Uterus (tissue), 2 donors: ENCODE measurements at regions not wholly inside any gene's neighbourhood (a gene's known extent, or its start where the extent isn't known, plus 50 kb on each side); places are given as distances from the start of the nearest gene placed in this dataset.

ENCODE experiments used
- POLR2A ChIP-seq, 2 donors: fragments of 450-650 bp; IDR thresholded peaks; one replicate each; pipeline ENCODE4 v1.6.1; 2016; ENCODE audit warnings: antibody characterized with exemption in 2 of 2, mild to moderate bottlenecking in 1 of 2, moderate library complexity in 1 of 2
- TF ChIP-seq, protein P1 (sequence below), 4 experiments: fragments of 200-600 bp in 2 of 4; fragments of 450-650 bp in 2 of 4; sonication (generic) in 2 of 4; IDR thresholded peaks; one replicate each; pipeline ENCODE4 v1.5.1; 2016 to 2019; ENCODE audit warnings: antibody characterized with exemption in 4 of 4, mild to moderate bottlenecking in 2 of 4, moderate library complexity in 1 of 4

DNA sequence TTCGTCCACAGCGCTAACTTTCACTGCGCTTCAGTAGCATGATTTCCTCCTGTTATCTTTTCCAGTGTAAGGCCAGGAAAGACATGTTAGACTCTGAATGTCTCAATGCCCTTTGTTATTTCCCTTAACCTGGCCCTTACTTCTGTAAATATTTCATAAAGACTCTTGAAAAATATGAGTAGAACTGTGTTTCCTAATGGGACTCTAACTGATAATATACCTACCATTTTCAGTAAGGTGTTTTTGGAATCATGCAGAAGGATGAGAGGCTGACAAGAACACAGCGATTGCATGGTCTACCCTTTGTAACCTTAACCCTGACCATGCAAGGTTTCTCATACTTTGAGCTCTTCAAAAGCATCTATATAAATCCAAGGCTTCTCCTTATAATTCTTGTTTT lies 550.1 kb downstream of the SLITRK6 start:
- TF ChIP-seq, protein P1, sequence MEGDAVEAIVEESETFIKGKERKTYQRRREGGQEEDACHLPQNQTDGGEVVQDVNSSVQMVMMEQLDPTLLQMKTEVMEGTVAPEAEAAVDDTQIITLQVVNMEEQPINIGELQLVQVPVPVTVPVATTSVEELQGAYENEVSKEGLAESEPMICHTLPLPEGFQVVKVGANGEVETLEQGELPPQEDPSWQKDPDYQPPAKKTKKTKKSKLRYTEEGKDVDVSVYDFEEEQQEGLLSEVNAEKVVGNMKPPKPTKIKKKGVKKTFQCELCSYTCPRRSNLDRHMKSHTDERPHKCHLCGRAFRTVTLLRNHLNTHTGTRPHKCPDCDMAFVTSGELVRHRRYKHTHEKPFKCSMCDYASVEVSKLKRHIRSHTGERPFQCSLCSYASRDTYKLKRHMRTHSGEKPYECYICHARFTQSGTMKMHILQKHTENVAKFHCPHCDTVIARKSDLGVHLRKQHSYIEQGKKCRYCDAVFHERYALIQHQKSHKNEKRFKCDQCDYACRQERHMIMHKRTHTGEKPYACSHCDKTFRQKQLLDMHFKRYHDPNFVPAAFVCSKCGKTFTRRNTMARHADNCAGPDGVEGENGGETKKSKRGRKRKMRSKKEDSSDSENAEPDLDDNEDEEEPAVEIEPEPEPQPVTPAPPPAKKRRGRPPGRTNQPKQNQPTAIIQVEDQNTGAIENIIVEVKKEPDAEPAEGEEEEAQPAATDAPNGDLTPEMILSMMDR (IDR thresholded peaks at IDR 0.05) = no peak
- no peak for TF ChIP-seq POLR2A (IDR thresholded peaks at IDR 0.05)
